NCI-H2029 treated with DMSO at 0.1 percent for 48 hours (cell line): ENCODE measurements at regions not wholly inside any gene's neighbourhood (a gene's known extent, or its start where the extent isn't known, plus 50 kb on each side); places are given as distances from the start of the nearest gene placed in this dataset.

Source experiments
- DNase-seq: peaks from one replicate; lab custom pipeline; 2025; lab: John Stamatoyannopoulos, UW

- no peak for DNase-seq
Measured at GRCh38 chr1:38287547-38287946, 241.0 kb upstream of the POU3F1 start.

DNA sequence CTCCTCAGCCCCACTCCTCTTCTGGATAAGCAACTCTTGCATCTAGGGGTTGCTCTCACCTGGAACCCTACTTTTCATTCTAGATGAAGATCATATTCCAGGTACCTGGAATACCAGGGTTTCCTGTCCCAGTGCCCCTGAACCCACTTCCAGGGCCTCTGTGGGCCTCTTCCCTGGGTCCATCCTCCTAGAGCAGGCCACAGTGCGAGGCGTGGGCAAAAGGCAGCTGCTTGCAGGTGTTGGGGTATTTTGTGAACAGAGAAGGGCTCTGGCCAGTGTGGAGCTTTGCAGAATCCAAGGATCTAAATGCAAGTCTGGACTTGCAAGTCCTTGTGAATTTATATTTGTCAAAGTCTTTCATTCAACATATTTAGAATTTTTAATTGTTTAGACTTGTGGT lies 240.4 kb upstream of the POU3F1 start:
- no peak for DNase-seq

DNA sequence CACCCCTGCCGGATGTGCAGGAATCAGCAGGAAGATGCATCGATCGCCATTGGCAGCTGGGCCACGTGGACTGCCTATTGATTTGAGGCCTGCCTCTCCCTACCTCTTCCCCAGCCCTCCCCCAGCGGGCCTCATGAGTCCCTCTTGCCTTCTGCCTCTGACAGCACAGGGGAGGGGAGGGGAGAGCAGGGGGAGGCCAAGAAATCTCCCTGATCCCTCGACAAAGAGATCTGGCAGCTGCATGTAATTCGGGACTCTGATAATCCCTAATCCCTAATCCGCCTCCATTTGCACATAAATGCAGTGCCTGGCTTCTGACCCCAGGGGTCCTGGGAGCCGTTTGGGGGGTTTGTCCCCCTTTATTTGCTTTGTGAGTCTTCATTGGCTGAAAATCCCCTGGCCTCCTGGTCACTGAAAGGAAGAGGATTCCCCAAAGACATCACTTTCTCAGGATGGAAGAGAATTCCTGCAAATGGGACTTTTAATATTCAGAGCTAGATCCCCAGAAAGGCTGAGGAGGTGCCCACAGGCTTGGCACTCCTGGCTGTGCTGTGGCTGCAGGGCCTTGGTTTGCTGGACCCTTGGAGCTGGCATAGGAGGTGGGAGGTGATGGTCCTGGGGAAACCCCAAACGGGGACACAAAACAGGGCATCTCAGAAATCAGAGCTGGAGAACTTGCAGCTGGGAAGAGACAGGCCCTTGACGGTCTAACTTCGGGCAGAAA lies 239.4 kb upstream of the POU3F1 start:
- DNase-seq, result no peak

DNA sequence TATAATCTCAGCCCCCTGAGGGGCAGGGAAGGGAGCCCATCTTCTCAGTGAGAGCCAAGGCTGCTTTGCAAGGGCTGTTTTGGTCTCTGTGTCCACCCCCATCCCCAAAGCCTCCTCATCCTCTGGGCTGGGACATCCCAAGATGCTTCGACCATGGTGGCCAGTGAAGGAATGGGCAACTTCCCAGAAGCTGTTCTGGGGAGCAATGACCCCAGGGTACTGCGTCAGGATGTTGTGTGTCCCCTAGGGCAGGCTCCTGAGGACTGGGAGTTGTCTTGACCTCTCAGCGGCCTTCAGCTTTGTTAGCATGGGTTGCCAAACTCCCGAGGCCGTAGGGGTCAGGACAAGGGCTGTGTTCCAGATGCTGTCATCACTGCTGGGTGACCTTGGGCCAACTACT lies 238.4 kb upstream of the POU3F1 start:
- DNase-seq, result no peak

- DNase-seq, result no peak
Measured at GRCh38 chr1:38283696-38284470, 237.3 kb upstream of the POU3F1 start.

DNA sequence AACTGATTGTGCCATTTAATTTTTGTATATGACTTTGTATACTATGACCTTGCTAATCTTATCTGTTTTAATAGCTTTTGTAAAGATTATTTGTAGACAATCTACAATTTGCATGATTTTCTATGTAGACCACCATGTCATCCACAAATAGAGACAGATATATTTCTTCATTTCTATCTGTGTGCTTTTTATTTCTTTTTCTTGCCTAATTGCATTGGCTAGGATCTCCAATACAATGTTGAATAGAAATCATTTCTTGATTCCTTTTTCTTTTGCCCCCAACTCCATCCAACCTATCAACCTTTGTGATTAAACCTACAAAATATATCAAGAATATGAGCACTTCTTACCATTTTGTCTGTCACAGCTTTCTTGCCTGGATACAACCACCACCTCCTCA lies 232.6 kb upstream of the POU3F1 start:
- DNase-seq, result no peak

GRCh38 chr1:38277646-38278045 lies 231.1 kb upstream of the POU3F1 start:
- DNase-seq, result no peak

- DNase-seq, result no peak
Measured at GRCh38 chr1:38275960-38276359, 229.4 kb upstream of the POU3F1 start.

DNA sequence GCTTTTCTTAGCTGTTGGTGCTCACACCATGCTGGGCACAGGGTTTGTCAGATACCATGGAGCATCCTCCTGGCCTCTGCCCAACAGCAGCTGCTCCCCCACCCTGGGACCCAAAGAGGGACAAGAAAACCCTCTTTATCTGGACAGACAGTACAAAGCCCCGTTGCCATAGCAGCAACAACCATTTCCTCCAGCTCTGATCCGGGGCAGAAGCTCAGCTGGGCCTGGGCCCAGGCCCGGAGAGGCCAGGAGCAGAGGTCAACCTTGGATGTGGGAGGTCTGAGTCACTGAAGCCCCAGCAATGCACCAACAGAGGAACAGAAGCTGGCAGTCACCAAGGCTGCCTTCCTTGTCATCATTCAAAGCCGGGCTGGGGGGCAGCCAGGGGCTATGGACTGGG lies 228.4 kb upstream of the POU3F1 start:
- no peak for DNase-seq

DNA sequence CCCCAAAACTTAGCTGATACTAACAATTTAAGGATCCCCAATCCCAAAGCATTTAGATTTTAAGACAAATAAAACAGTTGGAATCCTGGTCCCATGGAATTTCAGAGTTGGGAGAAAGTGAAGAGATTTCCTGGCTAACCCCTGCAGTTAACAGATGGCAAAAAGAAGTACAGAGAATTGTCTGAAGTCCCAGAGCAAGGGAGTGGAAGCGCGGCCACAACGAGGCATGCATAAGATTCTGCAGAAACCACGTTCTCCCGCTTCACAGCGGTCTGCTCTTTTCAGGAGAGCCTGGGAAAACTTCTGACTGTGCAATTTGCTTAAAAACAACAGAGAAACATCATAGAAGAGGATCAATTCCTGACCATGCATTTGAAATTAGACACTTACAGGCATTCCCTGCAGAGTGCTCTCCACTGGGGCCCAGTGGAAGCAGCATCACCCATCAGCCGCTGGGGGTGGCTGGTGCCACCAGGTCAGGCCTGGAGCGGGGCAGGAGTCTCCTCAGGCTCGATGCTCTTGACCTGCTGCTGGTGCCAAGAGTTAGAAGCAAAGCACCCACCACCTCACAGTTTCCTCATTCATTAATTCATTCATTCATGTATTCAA lies 226.7 kb upstream of the POU3F1 start:
- no peak for DNase-seq

- DNase-seq, result no peak
Measured at GRCh38 chr1:38272515-38272914, 225.9 kb upstream of the POU3F1 start.

DNA sequence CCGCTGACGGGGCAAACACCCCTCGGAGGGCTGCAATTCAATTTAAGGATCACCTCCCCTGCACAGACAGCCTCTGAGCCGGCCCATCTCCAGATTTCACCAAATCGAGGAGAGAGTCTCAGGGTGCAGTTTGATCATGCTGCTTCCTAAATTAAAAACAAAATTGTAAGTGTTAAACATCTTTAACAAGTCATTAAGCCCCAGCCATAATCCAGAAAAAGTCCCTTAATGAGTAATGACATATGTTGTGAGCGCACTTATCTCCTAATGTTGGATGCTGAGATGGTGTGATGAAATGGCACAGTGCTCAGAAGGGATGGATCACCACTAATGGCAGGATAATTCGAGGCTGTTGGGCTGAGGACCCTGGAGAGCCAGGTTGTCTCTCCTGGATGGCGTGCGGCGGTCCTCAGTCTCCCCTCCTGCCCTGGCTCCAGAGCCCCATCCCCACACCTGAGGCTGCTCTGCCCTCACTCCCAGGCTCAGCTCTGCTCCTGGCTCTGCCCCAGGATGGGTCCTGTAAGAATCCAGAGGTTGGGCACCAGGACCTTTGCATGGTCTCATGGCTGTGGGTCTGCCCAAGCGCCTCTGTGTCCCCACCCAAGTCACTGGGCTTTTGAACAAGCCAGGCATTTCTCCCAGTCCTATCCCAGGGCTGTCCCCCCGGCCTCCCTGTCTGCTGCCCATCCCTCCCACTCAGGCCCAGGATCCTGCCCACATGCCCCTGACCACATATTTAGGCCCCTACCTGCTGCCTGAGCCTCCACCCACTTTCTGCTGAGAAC lies 224.4 kb upstream of the POU3F1 start:
- DNase-seq, result no peak

DNA sequence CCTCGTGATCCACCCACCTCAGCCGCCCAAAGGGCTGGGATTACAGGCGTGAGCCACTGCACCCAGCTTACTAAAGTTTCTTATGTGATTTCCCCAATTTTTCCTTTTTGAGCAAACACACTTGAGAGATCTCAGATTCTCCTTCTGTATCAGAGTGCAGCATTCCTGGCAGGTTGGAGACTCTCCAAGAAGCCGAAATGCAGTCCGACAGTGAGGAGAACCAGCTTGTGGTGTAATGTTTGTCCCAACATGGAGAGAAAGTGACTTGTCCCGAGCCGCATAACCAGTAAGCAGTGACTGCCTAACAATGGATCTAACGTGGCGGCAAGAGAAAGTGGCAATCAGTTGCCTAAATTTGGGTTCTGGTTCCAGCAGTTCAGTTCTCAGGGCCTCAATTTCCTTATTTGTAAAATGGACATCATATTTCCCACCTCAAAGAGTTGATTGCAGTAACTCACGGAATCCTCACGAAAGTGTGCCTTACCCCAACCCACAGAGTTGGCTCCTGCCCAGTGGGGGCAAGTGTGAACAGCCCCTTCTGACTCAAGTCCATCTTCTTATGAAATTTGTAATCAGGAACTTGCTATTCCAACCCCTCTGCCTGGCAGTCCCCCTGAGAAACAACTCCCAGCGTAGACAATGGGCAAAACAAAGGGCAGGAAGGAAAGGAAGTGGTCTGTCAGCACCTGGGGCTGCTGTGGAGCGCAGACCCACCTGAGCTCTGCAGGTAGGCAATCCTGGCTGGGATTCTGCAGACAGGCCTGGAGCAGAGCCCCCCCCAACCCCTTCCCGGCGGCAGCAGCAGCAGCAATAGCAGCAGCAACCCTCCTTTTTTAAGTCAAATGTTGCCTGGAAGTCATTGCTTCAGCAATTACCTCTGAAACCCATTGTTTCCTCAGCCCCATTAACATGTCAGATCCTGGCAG lies 223.6 kb upstream of the POU3F1 start:
- no peak for DNase-seq

- no peak for DNase-seq
Measured at GRCh38 chr1:38268226-38268625, 221.6 kb upstream of the POU3F1 start.

DNA sequence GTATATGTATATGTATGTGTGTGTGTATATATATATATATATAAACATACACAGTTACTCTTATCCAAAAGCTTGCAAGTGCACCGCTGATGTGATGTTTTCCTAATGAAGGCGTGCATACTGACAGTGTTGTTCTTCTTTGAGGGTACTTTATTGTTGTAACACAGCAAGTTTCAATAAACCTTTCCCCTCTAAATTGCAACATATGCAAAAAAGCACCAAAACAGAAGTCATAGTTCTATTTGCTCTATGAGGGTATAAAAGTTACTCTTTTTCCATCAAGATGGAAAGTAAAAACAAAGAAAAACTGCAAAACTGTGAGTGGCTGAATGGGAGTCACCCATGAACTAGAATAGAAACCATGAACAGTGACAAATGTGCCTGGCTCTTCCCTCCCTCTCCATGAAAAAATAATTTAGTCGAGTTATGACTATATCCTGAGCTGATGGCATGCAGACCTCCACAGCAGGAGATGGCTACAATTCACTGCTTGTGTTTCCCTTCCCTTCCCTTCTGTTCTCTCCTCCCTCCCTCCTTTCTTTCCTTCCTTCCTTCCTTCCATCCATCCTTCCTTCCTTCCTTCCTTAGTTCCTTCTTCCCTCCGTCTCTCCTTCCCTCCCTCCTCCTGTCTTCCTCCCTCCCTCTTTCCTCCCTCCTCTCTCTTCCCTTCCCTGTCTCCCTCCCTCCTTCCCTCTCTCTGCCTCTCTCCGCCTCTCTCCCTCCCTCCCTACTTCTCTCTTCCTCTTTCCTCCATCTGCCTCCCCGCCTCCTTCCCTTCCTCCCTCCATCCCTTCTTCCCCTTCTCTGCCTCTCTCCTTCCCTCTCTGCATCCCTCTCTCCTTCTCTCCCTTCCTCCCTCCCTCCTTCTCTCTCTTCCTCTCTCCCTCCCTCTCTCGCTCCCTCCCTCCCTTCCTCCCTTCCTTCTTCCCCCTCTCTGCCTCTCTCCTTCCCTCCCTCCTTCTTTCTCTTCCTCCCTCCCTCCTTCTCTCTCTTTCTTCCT lies 220.7 kb upstream of the POU3F1 start:
- DNase-seq, result no peak

- DNase-seq, result no peak
Measured at GRCh38 chr1:38266197-38266520, 219.6 kb upstream of the POU3F1 start.

GRCh38 chr1:38265293-38266196 lies 219.0 kb upstream of the POU3F1 start:
- DNase-seq, result no peak

GRCh38 chr1:38263438-38263837 lies 216.8 kb upstream of the POU3F1 start:
- no peak for DNase-seq

GRCh38 chr1:38261574-38261973 lies 215.0 kb upstream of the POU3F1 start:
- DNase-seq, result no peak
